NCI-H2196 treated with DMSO at 0.1 percent for 48 hours (cell line): ENCODE measurements at regions not wholly inside any gene's neighbourhood (a gene's known extent, or its start where the extent isn't known, plus 50 kb on each side); places are given as distances from the start of the nearest gene placed in this dataset.
"Not testable (repeated sequence)": the region's sequence is repeated elsewhere in the genome, so short reads cannot be mapped to it uniquely, and the experiment has no call there.

ENCODE experiments used
- DNase-seq: peaks from one replicate; lab custom pipeline; 2025; ENCODE audit not compliant: unreplicated experiment; lab: John Stamatoyannopoulos, UW

GRCh38 chr6:167707686-167708500 is 118.8 kb upstream of the AFDN start:
- no peak for DNase-seq

DNA sequence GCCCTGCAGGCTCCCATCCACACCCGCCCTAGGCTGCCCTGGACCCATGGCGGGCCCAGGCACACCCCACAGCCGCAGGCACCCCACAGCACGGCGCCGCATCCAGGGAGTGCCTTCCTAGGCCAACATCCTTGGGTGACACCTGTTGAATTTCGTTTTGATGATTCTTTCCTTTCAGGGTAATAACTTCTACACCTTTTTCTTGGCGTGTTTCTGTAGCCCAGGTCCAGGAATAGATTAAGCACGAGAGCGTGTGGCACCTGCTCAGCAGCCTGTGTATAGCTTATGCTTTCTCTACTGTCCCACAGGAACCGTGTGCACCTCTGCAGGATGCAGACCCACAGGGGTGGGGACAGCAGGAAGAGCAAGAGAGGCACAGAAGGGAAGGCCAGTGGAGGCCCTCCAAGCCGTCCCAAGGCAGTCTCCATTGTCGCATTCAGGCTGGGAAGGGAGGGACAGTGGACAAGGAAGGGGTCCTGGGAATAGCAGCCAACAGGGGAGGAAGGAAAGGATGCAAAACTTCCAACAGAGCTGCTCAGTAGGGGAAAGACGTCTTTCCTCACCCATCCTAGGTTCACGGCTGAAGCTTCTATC is 118.1 kb upstream of the AFDN start:
- DNase-seq = no peak

GRCh38 chr6:167709196-167709595 is 117.5 kb upstream of the AFDN start:
- DNase-seq = no peak

DNA sequence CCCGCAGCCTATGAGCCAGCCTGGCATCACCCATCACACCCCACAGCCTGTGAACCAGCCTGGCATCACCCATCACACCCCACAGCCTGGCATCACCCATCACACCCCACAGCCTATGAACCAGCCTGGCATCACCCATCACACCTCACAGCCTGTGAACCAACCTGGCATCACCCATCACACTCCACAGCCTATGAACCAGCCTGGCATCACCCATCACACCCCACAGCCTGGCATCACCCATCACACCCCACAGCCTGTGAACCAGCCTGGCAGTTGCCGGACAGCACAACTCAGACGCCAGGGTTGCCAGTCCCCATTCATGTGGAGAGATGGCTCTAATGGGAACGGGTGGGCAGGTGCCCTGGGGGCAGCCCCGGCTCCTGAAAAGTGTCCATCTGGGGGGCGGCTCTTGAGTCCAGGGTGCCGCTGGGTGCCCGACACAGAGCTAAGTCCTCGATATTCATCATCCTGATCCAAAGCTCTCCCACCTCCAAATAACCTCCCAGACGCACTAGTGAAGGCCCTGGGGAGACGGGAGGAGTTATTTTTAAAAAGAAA is 116.9 kb upstream of the AFDN start:
- DNase-seq = not testable (repeated sequence)

DNA sequence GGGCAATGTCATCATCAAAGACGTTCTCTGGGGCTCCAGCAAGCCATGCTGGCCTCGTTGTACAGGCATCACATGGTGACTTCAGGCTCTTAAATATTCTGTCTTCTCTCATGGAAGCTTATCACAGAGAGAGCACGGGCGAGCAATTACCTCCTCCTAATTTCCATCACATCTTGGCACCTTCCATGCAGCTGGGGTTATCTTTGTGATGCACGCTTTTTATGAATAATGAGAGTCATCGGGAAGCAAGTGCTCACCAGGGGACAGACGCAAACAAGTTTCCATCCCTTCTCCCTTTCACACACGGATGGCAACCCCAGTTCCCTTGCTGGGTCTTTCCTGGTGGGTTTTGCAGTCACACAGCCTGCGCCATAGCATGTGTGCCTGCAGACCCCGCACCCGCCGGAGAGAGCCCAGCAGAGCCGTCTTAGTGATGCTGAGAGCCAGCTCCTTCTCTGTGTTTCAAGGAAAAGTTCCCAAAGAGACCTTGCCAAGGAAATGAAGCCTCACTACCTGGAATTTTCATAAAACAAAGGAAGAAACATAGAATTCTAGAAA is 116.3 kb upstream of the AFDN start:
- DNase-seq = no peak

DNA sequence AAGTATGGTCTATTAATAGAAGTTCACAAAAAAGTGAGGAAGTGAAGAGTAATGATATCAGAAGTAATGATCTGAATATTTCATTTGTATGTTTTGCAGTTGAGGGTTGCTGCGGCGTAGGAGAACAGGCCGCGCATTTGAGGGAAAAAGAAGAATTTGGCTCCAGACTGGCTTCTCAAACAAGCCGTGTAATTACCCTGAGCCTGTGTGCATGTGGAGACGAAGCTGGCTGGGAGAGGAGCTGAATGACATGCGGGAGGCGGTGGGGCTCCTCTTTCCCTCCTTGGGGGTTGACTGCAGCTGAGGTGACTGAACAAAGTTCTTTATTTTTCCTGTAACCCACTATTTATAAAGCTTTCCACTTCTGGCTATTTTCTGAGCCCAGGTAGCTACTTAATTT is 115.5 kb upstream of the AFDN start:
- DNase-seq = no peak

GRCh38 chr6:167711768-167712730 is 114.7 kb upstream of the AFDN start:
- DNase-seq = no peak

DNA sequence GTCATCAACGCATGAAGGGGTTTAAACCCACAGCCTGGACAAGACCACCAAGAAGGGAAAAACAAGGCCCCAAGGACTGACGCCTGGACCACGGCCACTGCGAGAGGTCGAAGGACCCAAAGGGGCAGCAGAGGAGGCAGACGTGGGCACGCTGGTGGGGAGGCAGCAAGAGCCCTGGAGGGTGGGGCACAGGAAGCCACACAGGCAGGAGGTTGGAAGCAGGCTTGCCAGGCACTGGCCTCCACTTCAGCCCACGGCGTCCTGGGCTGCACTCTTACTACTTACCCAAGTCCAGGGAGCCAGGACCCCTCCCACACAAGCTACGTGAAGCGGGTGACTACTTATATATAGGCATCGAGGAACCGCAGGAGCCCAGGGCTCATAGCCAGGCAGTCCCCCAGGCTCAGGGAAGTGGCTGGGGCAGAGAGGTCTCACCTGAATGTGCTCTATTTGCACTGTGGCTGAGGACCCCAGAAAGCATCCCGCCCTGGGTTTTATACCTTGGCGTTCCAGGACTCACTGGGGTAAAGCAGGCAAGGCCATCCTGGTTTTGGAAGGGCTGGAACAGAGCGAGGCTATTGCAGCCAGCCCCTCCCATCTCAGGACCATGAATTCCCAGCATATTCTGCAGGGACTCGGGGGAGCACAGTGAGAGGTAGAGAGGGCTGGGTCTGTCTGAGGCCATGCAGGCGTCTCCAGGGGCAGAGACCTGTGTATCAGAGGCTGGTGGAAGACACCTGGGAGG is 113.8 kb upstream of the AFDN start:
- no peak for DNase-seq

- no peak for DNase-seq
Observed at GRCh38 chr6:167714152-167714551, 112.6 kb upstream of the AFDN start.

DNA sequence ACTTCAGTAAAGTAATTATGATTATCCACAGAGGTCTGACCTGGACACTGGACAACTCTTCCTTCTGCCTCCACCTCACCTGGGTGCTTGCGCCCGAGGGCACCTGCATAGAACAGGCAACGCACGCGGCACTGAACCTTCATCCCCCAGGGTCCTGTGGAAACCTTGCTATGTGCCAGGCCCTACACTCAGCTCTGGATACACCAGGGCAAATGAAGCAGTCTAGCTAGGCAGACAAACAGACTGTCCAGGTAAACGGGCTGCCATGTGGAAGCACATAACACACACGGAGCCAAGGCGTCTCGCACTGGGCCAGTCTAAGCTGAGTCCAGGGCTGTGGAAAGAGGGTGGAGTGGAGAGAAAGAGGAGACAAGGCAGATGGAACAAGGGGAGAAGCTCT is 109.3 kb upstream of the AFDN start:
- no peak for DNase-seq

DNA sequence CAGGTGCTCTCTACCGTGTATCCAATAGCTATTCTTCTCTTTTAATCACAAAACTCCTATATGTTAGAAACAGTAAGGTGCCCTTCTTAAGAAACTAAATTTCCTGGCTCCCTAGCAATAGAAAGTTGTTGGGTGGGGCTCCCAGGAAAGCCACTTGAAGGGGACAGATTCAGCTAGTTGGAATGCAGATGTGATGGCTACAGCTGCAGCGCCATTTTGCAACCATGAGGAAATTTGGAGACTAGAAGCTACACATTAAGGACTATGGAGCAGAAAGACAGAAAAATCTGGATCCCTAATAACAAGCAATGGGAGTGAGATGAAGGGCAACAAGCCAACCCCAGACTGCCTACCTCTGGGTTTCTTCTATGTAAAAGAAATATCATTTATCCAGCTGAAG is 108.8 kb upstream of the AFDN start:
- DNase-seq = no peak

DNA sequence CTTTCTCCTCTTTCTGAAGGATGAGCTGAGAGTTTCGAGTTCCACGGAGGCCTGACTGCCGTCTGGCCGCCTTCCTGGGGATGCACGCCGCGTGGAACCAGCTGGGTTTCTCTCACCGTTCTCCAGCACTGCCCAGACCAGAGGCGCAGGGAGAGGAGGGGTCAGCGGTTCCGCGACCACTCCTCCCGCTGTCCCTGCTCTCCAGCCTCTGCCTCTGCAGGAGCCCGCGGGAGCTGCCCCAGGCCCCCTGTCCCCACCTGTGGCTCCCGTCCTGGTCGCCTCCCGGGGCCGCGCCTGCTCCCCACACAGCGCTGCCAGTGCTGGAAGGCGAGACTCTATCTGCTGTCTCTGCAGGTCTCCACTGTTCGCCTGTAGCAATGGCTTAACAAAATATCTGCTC is 106.8 kb upstream of the AFDN start:
- DNase-seq = no peak

- no peak for DNase-seq
Observed at GRCh38 chr6:167720456-167721285, 106.0 kb upstream of the AFDN start.

DNA sequence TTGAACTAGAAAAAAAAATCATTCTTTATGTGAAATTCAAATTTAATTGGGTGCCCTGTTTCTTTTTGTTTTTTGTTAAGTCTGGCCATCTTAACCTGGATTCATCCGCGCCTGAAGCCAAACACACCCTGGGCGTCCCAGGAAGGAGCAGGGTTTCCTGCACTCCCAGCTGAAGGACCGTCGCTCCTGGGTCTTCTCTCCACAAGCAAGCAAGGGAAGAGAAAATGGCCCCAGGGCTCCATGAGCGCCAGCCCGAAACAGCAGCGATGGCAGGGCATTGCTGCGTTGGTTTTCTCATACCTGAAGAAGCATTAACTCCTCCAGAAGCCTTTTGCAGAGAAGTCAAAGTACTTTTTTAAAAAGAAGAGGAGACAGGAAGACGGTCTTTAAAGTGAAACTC is 105.4 kb upstream of the AFDN start:
- no peak for DNase-seq

DNA sequence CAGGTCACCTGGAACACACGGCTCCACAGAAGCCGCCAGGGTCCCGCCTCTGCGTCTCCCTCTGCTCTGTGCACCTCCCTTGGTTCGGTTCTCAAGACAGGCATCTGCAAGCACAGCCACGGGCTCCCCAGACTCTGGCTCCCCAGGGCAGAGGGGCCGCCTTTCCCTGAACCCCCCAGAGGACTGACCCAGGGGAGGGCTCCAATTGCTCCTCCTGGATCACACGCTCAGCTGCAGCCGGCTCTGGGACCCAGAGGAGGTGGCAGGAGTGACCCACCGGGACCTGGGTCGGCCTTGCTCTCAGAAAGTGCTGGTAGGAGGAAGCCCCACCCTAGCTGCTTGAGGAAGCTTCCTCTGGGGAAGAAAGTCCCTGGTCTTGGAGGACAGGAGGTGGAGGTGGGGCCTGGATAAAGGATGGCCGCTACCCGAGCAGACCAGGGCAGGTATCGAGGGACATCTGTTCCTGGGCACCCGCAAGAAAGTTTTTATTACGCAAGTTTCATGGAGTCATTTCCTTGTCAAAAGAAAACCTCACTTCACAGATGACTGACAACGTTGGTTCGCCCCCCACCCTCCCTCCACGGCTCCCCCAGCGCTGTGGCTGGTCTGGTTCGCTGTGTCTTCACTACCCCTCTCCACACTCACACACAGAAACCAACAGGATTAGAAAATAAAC is 103.9 kb upstream of the AFDN start:
- no peak for DNase-seq

DNA sequence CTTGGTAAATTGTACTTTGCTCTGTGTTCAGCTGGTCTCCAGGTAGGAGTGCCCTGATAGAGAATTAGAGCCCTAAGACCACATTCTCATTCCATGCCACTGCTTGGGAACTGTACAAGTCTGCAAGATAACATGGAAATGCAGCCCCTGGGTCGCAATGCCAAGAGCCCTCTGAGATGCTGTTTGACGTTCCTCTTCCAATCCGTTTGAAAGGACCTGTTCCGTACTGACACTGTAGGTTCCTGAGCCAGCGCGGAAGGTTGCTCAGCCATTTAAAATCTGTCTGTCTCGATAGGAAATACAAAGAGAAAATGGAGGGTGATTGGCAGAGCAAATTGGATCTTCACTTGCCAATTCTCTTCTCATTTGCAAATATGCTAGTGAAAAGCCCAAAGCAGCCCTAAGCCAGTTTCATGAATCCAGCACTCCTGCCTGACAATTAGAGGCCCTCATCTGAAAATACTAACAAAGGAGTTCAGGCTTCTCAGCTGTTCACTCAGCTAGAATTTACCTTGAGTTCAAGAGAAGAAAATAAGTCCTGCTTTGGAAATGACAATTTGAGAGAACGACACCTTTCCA is 100.6 kb upstream of the AFDN start:
- DNase-seq = no peak

GRCh38 chr6:167730441-167730840 is 96.3 kb upstream of the AFDN start:
- no peak for DNase-seq

DNA sequence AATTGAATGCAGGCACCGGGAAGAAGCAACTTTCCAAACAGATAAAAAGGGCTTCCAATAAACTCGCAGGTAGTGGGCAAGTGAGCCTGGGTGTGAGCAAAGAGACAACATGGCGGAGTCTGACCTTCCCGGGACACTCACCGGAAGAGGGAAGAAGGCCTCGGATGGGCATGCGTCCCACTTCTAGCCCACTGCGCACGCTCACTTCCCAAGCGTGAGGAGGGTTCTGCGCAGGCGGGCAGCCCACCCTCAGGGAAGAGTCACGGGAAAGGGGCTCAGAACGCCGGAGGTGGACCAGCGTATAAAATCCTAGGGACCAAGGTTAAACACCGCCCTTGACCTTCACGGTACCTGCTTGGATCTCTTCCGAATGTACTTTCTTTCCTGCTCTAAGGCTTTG is 95.5 kb upstream of the AFDN start:
- no peak for DNase-seq
